ENCODE measurements at regions not wholly inside any gene's neighbourhood (a gene's known extent, or its start where the extent isn't known, plus 50 kb on each side); places are given as distances from the start of the nearest gene placed in this dataset.

GRCh38 chr4:124541652-124542420, 170.7 kb downstream of the ANKRD50 start:
- DNase-seq (ENCODE audit: low read depth in 2 of 2): no peak
- TF ChIP-seq CTCF (IDR thresholded peaks at IDR 0.05; ENCODE audit: low read depth, low read length): no peak
- H3K4me3 ChIP-seq (replicated peaks in 1 of 2; ENCODE audit: low read depth in 2 of 2, low read length in 2 of 2): no peak overlapping the region

GRCh38 chr4:124555959-124556358, 156.6 kb downstream of the ANKRD50 start:
- TF ChIP-seq CTCF (IDR thresholded peaks at IDR 0.05; ENCODE audit: low read depth, low read length): no peak
- DNase-seq (ENCODE audit: low read depth in 2 of 2): no peak
- no peak overlapping the region for H3K4me3 ChIP-seq (replicated peaks in 1 of 2; ENCODE audit: low read depth in 2 of 2, low read length in 2 of 2)

GRCh38 chr4:124564121-124564520, 148.4 kb downstream of the ANKRD50 start:
- peak in 1 of 2 donors; percentile 49 for DNase-seq (ENCODE audit: low read depth in 2 of 2)
- TF ChIP-seq CTCF (IDR thresholded peaks at IDR 0.05; ENCODE audit: low read depth, low read length): no peak
- H3K4me3 ChIP-seq (replicated peaks in 1 of 2; ENCODE audit: low read depth in 2 of 2, low read length in 2 of 2): no peak overlapping the region

GRCh38 chr4:124565371-124565770, 147.2 kb downstream of the ANKRD50 start:
- TF ChIP-seq CTCF (IDR thresholded peaks at IDR 0.05; ENCODE audit: low read depth, low read length): no peak
- no peak for DNase-seq (ENCODE audit: low read depth in 2 of 2)
- no peak overlapping the region for H3K4me3 ChIP-seq (replicated peaks in 1 of 2; ENCODE audit: low read depth in 2 of 2, low read length in 2 of 2)

- TF ChIP-seq CTCF (IDR thresholded peaks at IDR 0.05; ENCODE audit: low read depth, low read length): no peak
These were observed 146.5 kb downstream of the ANKRD50 start for GRCh38 chr4:124566030-124566429.

GRCh38 chr4:124573056-124573455, 139.5 kb downstream of the ANKRD50 start:
- no peak overlapping the region for H3K4me3 ChIP-seq (replicated peaks in 1 of 2; ENCODE audit: low read depth in 2 of 2, low read length in 2 of 2)
- TF ChIP-seq CTCF (IDR thresholded peaks at IDR 0.05; ENCODE audit: low read depth, low read length): no peak
- DNase-seq (ENCODE audit: low read depth in 2 of 2): peak in 1 of 2 donors; percentile 9

More at GRCh38 chr4:124566030-124566429, 146.5 kb downstream of the ANKRD50 start:
- no peak for DNase-seq (ENCODE audit: low read depth in 2 of 2)
- no peak overlapping the region for H3K4me3 ChIP-seq (replicated peaks in 1 of 2; ENCODE audit: low read depth in 2 of 2, low read length in 2 of 2)

- H3K4me3 ChIP-seq (replicated peaks in 1 of 2; ENCODE audit: low read depth in 2 of 2, low read length in 2 of 2): no peak overlapping the region
- DNase-seq (ENCODE audit: low read depth in 2 of 2): no peak
- no peak for TF ChIP-seq CTCF (IDR thresholded peaks at IDR 0.05; ENCODE audit: low read depth, low read length)
These were observed 132.6 kb downstream of the ANKRD50 start for GRCh38 chr4:124579896-124580295.
